Endometrial microvascular endothelial cells (primary cell): ENCODE measurements at regions not wholly inside any gene's neighbourhood (a gene's known extent, or its start where the extent isn't known, plus 50 kb on each side); places are given as distances from the start of the nearest gene placed in this dataset.

Source experiments
- in situ Hi-C: cut with HindIII; loops from 2 replicates; pipeline ENCODE4 v1.10.0; 2017; ENCODE audit warnings: low sequenced_read_pairs, low pct_unique_long_range_greater_than_20kb; ENCODE audit errors: inconsistent ontology term

DNA sequence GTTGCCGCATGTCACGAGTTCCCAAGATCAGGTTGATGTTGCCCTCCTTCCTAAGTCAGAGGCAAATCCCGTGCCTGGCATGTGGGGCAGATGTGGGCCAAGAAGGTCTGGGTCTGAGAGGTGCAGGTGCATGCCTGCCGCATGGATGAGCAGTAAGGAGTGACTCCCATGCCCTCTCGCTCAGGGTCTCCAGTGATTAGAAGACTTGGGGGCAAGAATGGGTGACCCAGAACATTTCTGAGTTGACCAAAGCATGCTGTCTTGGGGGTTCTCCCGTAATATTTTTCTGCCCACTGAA is 120.6 kb upstream of the HDAC4 start:
- in situ Hi-C loops: no loop called here

DNA sequence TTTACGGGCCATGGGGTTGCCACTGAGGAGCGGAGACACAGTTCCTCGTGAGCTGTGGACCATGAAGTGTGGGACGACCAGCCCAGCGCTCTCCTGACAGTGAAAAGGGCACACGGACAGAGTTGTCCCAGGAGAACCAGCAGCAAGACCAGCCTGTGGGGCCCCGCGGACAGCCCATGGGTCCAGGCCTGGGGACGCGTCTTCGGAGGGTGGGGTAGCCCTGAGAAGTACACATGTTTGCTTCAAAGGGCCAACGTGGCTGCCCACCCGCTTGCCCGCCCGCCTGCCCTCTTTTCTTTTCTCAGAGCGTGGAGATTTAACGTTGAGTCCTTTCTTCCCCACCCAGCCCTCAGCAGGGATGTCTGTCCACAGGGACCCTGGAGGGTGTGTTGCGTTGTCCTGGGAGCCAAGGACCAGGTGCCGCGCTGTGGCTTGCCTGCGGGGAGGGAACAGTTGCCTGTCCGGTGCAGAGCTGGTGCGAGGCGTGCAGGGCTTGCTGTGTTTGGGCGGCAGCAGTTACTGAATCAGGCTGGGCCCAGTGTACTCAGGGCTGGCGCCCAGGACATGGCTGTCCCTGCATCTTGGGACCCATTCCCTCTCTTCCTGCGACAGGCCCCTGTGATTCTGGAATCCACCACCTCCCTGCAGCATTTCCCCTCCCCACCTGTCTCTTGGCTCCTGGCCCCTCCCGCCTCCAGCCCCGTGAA is 120.1 kb upstream of the HDAC4 start:
- in situ Hi-C loops: no loop called here

DNA sequence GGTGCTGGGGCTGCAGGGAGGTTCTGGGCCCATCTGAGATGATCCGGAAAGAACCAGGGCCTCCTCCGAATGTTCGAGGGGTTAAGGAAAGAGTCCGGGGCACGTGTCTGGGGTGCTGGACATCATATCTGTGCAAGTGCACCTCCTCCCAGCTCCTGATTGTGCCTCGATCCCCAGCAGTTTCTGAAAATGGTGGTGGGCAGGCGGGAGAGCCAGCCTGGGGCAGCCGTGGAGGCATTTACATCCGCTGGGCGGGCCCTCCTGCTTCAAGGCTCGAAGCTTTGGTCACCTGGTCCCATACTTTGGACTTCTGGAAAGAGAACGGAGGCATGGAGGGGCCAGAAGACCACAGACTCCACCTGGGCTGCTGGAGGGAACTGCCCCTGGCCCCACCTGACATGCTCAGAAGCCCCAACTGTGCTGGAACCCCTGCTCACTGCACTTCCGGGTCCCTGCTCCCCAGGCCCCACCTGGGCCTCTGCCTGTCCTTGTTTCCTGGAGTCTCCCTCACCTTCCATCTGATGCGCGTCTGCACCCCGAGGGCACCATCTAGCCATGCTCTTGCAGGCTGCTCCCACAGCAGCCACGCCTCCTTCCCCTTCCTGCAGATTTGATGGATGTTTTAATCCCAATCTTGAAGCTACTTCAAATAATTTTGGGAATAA is 119.2 kb upstream of the HDAC4 start:
- in situ Hi-C loops: no loop called here

- in situ Hi-C loops: no loop called here
These were observed 118.5 kb upstream of the HDAC4 start for GRCh38 chr2:239519089-239519920.

GRCh38 chr2:239518286-239519088 is 117.7 kb upstream of the HDAC4 start:
- in situ Hi-C loops: no loop called here

- in situ Hi-C loops: no loop called here
These were observed 116.9 kb upstream of the HDAC4 start for GRCh38 chr2:239517686-239518085.

GRCh38 chr2:239516954-239517305 is 116.1 kb upstream of the HDAC4 start:
- in situ Hi-C loops: no loop called here

DNA sequence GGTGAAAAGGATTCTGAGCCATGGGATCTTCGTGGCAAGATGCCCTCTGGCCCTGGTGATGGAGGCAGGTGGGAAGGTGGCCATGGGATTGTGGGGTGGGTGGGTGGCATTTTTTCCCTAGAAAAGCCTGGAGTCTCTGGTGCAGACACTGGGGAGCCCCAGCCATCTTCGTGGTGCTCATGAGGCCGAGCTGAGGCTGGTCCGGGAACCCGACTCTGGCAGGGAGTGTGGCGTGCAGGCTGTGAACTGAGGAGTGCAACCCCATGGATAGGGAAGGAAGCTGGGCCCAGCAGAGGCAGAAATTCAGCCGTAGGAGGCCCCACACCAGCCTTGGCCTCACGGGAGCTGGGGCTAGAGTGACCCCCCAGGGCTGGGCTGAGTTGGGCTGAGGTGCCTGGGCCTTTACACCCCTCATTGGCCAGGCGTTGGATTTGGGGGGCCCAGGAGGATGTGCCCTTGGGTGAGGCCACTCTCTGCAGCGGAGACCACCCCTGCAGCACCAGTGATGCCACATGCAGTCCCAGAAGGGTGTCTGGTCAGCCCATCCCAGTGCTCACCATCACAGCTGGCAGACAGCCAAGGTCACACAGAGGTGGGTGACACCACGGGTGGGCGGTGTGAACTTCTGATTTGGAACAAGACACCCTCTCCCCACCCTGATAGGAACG is 115.6 kb upstream of the HDAC4 start:
- in situ Hi-C loops: no loop called here

DNA sequence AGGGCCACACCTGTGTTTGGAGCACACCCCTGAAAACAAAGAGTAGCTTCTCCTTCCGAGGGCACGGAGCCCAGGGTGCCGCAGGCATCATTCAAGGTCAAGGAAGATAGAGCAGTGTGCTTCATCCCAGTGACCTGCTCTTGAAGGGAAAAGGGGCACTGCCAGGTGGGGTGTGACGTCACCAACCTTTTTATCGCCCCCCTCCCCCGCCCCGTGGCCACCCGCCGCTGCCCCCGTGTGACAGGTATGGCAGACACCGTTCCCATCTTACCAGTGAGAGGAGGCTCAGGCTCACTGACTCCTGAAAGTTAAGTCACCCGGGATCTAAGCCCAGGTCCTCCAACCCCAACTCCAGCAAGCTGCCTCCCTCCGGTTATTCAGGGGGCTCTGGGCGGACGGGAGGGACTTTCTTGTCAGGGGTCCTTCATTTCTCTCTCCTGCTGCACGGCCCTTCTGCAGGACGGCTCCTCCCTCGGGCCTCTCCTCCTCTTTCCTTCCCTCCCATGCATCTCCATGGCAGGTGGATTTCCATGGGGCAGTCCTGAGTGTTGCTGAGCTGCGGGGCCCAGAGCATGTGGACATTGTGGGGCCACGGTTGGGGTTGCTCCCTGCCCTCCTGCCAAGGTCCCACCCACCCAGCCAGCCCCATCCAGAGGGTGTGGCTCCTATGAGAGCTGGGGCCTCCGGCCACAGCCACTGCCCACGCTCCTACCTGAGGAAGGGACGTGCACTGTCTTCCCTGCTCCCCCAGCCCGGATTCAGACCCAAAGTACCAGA is 114.1 kb upstream of the HDAC4 start:
- in situ Hi-C loops: no loop called here

DNA sequence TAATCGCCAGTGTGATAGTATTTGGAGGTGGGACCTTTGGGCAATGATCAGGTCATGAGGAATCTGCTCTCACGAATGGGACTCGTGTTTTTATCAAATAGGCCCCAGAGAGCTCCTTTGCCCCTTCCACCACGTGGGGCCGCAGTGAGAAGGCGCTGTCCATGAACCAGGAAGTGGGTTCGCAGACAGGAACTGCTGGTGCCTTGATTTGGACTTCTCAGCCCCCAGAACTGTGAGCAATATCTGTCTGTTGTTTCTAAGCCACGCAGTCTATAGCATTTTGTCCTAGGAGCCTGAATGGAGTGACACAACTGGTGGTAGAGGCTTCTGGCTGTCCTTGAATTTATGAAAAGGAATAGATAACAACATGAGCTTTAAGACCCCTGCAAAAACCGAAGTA is 111.2 kb upstream of the HDAC4 start:
- in situ Hi-C loops: no loop called here

- in situ Hi-C loops: no loop called here
These were observed 108.7 kb upstream of the HDAC4 start for GRCh38 chr2:239509373-239510143.

DNA sequence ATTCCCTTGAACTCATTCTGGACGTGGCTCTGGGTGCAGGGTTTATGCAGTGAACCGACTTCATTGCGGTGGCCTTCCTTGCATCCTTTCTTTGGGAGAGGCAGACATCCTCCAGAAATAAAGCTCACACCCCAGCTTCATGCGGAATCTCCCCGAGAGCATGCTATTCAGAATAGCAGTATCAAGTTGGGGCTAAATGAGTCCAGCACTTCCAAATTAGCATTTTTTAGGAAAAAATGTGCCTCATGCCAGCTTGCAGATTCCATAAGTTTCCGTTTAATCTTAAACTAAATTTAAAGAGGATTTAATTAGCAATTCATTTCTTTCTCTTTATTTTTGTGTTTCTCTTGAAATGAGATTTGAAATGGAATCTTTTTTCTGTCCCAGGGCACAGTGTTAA is 107.4 kb upstream of the HDAC4 start:
- in situ Hi-C loops: no loop called here

- in situ Hi-C loops: no loop called here
These were observed 106.9 kb upstream of the HDAC4 start for GRCh38 chr2:239507576-239508258.

DNA sequence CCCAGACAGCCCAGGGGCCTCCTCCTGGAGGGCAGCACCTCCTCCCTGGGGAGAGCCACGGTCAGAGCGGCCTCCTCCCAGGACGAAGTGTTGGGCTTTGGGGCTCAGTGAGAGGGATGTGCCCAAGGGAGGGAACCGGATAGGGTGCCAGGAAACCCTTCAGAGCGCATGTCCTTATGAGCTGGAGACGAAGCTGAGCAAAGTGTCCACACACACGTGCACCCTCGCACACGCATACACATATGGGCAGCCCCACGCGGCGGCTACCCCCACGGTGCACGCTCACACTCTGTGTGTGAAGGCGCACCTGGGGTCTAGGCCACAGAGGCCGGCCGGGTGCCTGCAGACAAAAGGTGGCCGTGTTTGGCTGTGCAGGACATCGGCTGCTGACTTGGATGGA is 106.1 kb upstream of the HDAC4 start:
- in situ Hi-C loops: no loop called here

- in situ Hi-C loops: no loop called here
These were observed 105.5 kb upstream of the HDAC4 start for GRCh38 chr2:239506101-239506857.

- in situ Hi-C loops: no loop called here
These were observed 103.9 kb upstream of the HDAC4 start for GRCh38 chr2:239504643-239505235.
